ENCODE measurements at regions not wholly inside any gene's neighbourhood (a gene's known extent, or its start where the extent isn't known, plus 50 kb on each side); places are given as distances from the start of the nearest gene placed in this dataset.

DNA sequence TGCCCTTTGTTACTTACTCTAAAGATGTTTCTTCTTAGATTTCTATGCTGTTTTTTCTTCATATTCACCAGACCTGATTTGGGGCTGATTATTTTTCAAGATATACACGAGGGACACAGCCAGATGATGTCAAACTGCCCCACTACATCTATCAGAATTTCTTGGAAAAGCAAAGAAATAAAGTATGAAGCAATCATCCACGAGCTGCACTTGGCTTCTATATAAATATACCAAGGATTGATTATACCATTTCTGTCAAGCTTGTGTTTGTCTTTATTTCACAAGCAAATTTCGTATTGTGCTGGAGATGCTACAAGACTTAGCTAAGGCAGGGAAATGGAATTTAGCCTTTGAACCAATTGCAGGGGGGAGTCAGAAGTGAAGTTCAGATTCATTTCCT is 715.1 kb upstream of the NR2F2 start:
- intact Hi-C loops (cut with DNase I; ENCODE audit: low total_unique reads), result no loop called here
- no peak overlapping the region for H3K4me3 ChIP-seq
- H3K27ac ChIP-seq, result peak overlapping the region; percentile 44 to 55
- TF ChIP-seq, protein P1, sequence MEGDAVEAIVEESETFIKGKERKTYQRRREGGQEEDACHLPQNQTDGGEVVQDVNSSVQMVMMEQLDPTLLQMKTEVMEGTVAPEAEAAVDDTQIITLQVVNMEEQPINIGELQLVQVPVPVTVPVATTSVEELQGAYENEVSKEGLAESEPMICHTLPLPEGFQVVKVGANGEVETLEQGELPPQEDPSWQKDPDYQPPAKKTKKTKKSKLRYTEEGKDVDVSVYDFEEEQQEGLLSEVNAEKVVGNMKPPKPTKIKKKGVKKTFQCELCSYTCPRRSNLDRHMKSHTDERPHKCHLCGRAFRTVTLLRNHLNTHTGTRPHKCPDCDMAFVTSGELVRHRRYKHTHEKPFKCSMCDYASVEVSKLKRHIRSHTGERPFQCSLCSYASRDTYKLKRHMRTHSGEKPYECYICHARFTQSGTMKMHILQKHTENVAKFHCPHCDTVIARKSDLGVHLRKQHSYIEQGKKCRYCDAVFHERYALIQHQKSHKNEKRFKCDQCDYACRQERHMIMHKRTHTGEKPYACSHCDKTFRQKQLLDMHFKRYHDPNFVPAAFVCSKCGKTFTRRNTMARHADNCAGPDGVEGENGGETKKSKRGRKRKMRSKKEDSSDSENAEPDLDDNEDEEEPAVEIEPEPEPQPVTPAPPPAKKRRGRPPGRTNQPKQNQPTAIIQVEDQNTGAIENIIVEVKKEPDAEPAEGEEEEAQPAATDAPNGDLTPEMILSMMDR (IDR thresholded peaks at IDR 0.05), result no peak
- H3K36me3 ChIP-seq, result no peaks in the 10 kb centered on the region
- no peaks in the 10 kb centered on the region for H3K9me3 ChIP-seq
- no peak for DNase-seq
- H3K27me3 ChIP-seq, result no peaks in the 10 kb centered on the region
- peaks cover 0 to 40% (median 10%) of the 10 kb centered on the region in 4 donors for H3K4me1 ChIP-seq

DNA sequence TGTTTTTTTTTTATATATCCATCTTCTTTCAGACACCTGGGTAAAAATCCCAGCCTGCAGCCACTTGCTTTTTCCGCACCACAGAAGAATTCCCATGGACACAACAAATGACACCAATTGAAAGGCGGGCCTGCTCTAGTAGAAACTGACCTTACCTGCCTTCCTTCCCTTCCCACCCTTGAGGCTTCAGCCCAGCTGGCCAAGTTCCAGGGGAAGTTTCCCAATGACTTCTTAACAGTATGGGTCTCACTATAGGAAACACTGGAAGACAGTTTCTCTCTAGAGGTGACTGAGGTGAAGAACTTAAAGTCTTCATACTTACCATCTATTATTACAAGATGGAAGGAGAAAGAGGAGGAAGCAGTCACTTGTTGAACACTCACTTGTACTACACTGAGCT is 714.2 kb upstream of the NR2F2 start:
- intact Hi-C loops (cut with DNase I; ENCODE audit: low total_unique reads), result no loop called here
- Histone ChIP-seq H3K4me1 (peaks cover 0 to 49% (median 13%) of the 10 kb centered on the region in 4 donors), H3K27ac (peak overlapping the region; percentile 44 to 55), H3K9me3 (no peaks in the 10 kb centered on the region), H3K27me3 (no peaks in the 10 kb centered on the region), H3K4me3 (no peak overlapping the region), H3K36me3 (no peaks in the 10 kb centered on the region)
- TF ChIP-seq, protein P1 (IDR thresholded peaks at IDR 0.05), result no peak
- no peak for DNase-seq

DNA sequence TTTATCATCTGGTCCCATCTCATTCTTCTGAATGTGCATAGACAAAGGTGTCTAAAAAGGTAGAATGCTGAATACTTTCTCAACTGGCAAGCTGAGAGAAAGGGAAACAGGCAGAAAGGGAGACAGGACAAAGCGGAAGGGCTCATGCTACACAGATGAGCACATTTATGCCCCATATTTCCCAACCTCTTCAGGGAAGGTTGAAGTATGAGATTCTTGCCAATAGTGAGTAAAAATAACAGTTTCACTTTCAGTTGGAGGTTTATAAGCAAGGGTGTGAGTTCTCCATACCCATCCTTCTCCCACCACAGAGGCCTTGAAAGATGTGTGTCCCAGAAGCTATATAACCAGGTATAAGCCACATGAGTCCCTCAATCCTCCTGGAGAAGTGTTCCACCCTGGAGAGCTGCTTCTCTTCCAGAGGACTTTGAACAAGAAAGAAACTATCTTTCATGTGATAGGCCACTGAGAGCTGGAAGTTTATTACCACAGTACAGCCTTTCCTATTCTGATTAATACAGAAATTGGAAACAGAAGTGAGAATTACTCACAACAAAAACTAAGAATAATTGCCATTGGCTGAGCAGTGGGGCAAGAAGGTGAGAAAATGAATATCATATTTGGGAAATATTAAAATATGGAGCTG is 709.4 kb upstream of the NR2F2 start:
- H3K9me3 ChIP-seq, result peaks cover 0 to 8% (median 0%) of the 10 kb centered on the region in 3 donors
- H3K4me3 ChIP-seq, result no peak overlapping the region
- DNase-seq, result no peak
- H3K27me3 ChIP-seq, result no peaks in the 10 kb centered on the region
- intact Hi-C loops (cut with DNase I; ENCODE audit: low total_unique reads), result no loop called here
- peaks cover 0 to 42% (median 11%) of the 10 kb centered on the region in 4 donors for H3K4me1 ChIP-seq
- peak overlapping the region in 1 of 2 donors; percentile 48 for H3K27ac ChIP-seq
- no peaks in the 10 kb centered on the region for H3K36me3 ChIP-seq
- TF ChIP-seq, protein P1 (IDR thresholded peaks at IDR 0.05), result no peak

DNA sequence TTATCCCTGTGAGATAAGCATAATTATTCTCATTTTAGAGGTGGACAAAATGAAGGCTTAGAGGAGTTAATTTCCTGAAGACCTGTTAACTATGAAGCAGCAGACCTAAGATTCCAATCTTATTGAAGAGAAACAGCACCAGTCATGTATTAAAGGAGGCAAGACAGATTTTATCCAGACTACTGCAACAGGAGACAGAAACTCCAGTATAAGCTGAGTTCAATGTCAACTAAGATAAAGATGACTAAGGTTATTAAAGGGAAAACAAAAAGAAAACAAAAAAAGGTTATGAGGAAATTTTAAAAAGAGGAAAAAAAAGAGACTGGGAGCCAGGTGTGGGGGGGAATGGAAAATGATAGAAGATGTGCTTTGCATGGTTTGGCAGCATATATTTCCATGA is 707.7 kb upstream of the NR2F2 start:
- H3K36me3 ChIP-seq, result no peaks in the 10 kb centered on the region
- DNase-seq, result no peak
- no peak overlapping the region for H3K4me3 ChIP-seq
- peaks cover 0 to 8% (median 0%) of the 10 kb centered on the region in 3 donors for H3K9me3 ChIP-seq
- no peaks in the 10 kb centered on the region for H3K27me3 ChIP-seq
- peak overlapping the region in 1 of 2 donors; percentile 66 for H3K27ac ChIP-seq
- TF ChIP-seq, protein P1 (IDR thresholded peaks at IDR 0.05), result no peak
- peaks cover 0 to 38% (median 10%) of the 10 kb centered on the region in 4 donors for H3K4me1 ChIP-seq
- intact Hi-C loops (cut with DNase I; ENCODE audit: low total_unique reads), result no loop called here

DNA sequence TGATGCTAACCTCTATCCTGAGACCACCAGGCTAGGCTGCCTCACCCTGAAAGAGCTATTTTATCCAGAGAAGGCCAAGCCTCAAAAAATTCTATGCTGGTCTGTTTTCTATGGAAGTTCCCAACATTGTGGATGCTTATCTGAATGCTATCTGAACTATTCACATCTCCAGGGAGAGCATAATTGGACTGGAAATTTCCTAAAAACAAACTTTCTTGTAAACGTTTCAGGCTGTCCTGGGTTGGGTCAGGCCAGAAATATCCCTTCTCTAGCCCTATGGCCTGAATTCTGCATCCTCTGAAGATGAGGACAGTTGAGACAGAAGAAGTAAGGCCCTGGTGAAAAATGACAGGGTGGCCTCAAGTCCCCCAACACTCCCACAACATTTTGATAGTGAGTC is 706.4 kb upstream of the NR2F2 start:
- TF ChIP-seq, protein P1 (IDR thresholded peaks at IDR 0.05), result no peak
- Histone ChIP-seq H3K27me3 (no peaks in the 10 kb centered on the region), H3K36me3 (no peaks in the 10 kb centered on the region), H3K27ac (peak overlapping the region; percentile 49 to 66), H3K4me3 (no peak overlapping the region), H3K9me3 (peaks cover 0 to 8% (median 0%) of the 10 kb centered on the region in 3 donors), H3K4me1 (peaks cover 0 to 38% (median 10%) of the 10 kb centered on the region in 4 donors)
- no peak for DNase-seq
- intact Hi-C loops (cut with DNase I; ENCODE audit: low total_unique reads), result no loop called here
